Thyroid gland (tissue), 4 donors: ENCODE measurements at regions not wholly inside any gene's neighbourhood (a gene's known extent, or its start where the extent isn't known, plus 50 kb on each side); places are given as distances from the start of the nearest gene placed in this dataset.

Experiments used
- DNase-seq, 2 donors: peaks; one replicate each; pipeline ENCODE4 v3.0.0-alpha.2; 2019
- H3K27ac ChIP-seq, 3 donors: fragments of 200-600 bp; sonication (generic); 1 replicate in 2 of 3; 2 replicates in 1 of 3; pipeline ENCODE4 v1.5.1; 2016 to 2019; ENCODE audit warnings: mild to moderate bottlenecking in 1 of 3, moderate library complexity in 1 of 3
- H3K27me3 ChIP-seq: fragments of 200-600 bp; sonication (generic); one replicate; pipeline ENCODE4 v1.5.1; 2019
- H3K36me3 ChIP-seq, 2 donors: fragments of 200-600 bp; sonication (generic); one replicate each; pipeline ENCODE4 v1.5.1; 2016 to 2019
- H3K4me1 ChIP-seq, 2 donors: fragments of 200-600 bp; sonication (generic); one replicate each; pipeline ENCODE4 v1.5.1; 2017 to 2019
- H3K4me3 ChIP-seq, 3 donors: fragments of 200-600 bp; sonication (generic); replicated peaks in 1 of 3; 1 replicate in 2 of 3; 2 replicates in 1 of 3; pipeline ENCODE4 v1.5.1; 2016; ENCODE audit warnings: mild to moderate bottlenecking in 1 of 3
- H3K9me3 ChIP-seq: fragments of 200-600 bp; sonication (generic); one replicate; pipeline ENCODE4 v1.5.1; 2017
- CTCF ChIP-seq, 6 experiments: fragments of 200-600 bp in 3 of 6; fragments of 450-650 bp in 3 of 6; sonication (generic) in 3 of 6; IDR thresholded peaks; one replicate each; pipeline ENCODE4 v1.5.1; 2016 to 2019; ENCODE audit warnings: antibody characterized with exemption in 6 of 6, mild to moderate bottlenecking in 2 of 6, inconsistent platforms in 1 of 6, moderate library complexity in 1 of 6
- POLR2A ChIP-seq, 2 donors: fragments of 450-650 bp; IDR thresholded peaks; one replicate each; pipeline ENCODE4 v1.6.1; 2017; ENCODE audit warnings: antibody characterized with exemption in 2 of 2, mild to moderate bottlenecking in 2 of 2, moderate library complexity in 1 of 2
- WGBS, 2 donors: methylation state at CpG; one replicate each; pipeline ENCODE4 v1.1.5; 2017; 5-methylcytosine and 5-hydroxymethylcytosine counted together
- intact Hi-C: fragments of 100-400 bp; cut with DNase I; formaldehyde crosslinking; loops from one replicate; pipeline ENCODE4 v1.15.1; 2023

GRCh38 chr6:3650959-3651697 lies 100.4 kb downstream of the PXDC1 start:
- no peaks in the 10 kb centered on the region for H3K27me3 ChIP-seq
- 81 to 87% methylated on average over 15 of the region's 15 CpGs for WGBS, 2 donors
- no peaks in the 10 kb centered on the region for H3K9me3 ChIP-seq
- no peak for TF ChIP-seq CTCF (IDR thresholded peaks at IDR 0.05)
- TF ChIP-seq POLR2A (IDR thresholded peaks at IDR 0.05), result no peak
- peaks cover 0 to 3% of the 10 kb centered on the region in 2 donors for H3K4me1 ChIP-seq
- H3K27ac ChIP-seq, result no peak overlapping the region
- intact Hi-C loops, result no loop called here
- H3K36me3 ChIP-seq, result no peaks in the 10 kb centered on the region
- H3K4me3 ChIP-seq, result no peak overlapping the region
- DNase-seq, result no peak

- DNase-seq, result no peak
- Histone ChIP-seq H3K27me3 (no peaks in the 10 kb centered on the region), H3K4me1 (peaks cover 0 to 3% of the 10 kb centered on the region in 2 donors), H3K9me3 (no peaks in the 10 kb centered on the region), H3K36me3 (no peaks in the 10 kb centered on the region), H3K27ac (no peak overlapping the region), H3K4me3 (no peak overlapping the region)
- WGBS, 2 donors, result 95 to 97% methylated on average over 9 to 17 of the region's 17 CpGs
- intact Hi-C loops, result no loop called here
- no peak for TF ChIP-seq POLR2A (IDR thresholded peaks at IDR 0.05)
- TF ChIP-seq CTCF (IDR thresholded peaks at IDR 0.05), result no peak
Observed at GRCh38 chr6:3650076-3650958, 101.2 kb downstream of the PXDC1 start.

GRCh38 chr6:3648724-3649123 lies 102.8 kb downstream of the PXDC1 start:
- Histone ChIP-seq H3K36me3 (no peaks in the 10 kb centered on the region), H3K27ac (no peak overlapping the region), H3K27me3 (no peaks in the 10 kb centered on the region), H3K9me3 (no peaks in the 10 kb centered on the region), H3K4me3 (no peak overlapping the region), H3K4me1 (peaks cover 0 to 3% of the 10 kb centered on the region in 2 donors)
- no peak for TF ChIP-seq CTCF (IDR thresholded peaks at IDR 0.05)
- TF ChIP-seq POLR2A (IDR thresholded peaks at IDR 0.05), result no peak
- 81 to 93% methylated on average over 2 of the region's 2 CpGs for WGBS, 2 donors
- intact Hi-C loops, result no loop called here
- DNase-seq, result no peak

- TF ChIP-seq POLR2A (IDR thresholded peaks at IDR 0.05), result no peak
- no peak for TF ChIP-seq CTCF (IDR thresholded peaks at IDR 0.05)
- H3K27ac ChIP-seq, result no peak overlapping the region
- WGBS, 2 donors, result 91 to 92% methylated on average over 27 of the region's 27 CpGs
- H3K36me3 ChIP-seq, result no peaks in the 10 kb centered on the region
- no peak overlapping the region for H3K4me3 ChIP-seq
- H3K4me1 ChIP-seq, result peaks cover 0 to 3% of the 10 kb centered on the region in 2 donors
- no peaks in the 10 kb centered on the region for H3K27me3 ChIP-seq
- no peak for DNase-seq
- intact Hi-C loops, result no loop called here
- H3K9me3 ChIP-seq, result no peaks in the 10 kb centered on the region
Observed at GRCh38 chr6:3646616-3647362, 104.7 kb downstream of the PXDC1 start.
